OCI-LY7 (cell line): ENCODE measurements at regions not wholly inside any gene's neighbourhood (a gene's known extent, or its start where the extent isn't known, plus 50 kb on each side); places are given as distances from the start of the nearest gene placed in this dataset.

Experiments
- BruUV-seq: library from RNA; stranded (reverse); fragments of 400-500 nt; replicated peaks from 2 replicates; lab custom pipeline; 2021; lab: Mats Ljungman, UMichigan
- CTCF ChIA-PET: fragments of 300-600 bp; sonication (Branson Sonifier 250); formaldehyde crosslinking; loops from one replicate; lab custom pipeline; 2022; ENCODE audit warnings: antibody characterized with exemption; ENCODE audit not compliant: unreplicated experiment; lab: Charles Lee
- POLR2A ChIA-PET: fragments of 300-600 bp; sonication (Branson Sonifier 250); formaldehyde crosslinking; loops from one replicate; lab custom pipeline; 2022; ENCODE audit warnings: antibody characterized with exemption; lab: Charles Lee
- DNase-seq: peaks from one replicate; pipeline ENCODE4 v3.0.0-alpha.2; 2015; ENCODE audit warnings: low spot score
- H2AFZ ChIP-seq: fragments of 200-600 bp; sonication (generic), shearing (Covaris generic); 2 replicates; pipeline ENCODE4 v1.6.1; 2014; ENCODE audit warnings: mild to moderate bottlenecking, antibody characterized with exemption, low read length, moderate library complexity
- H3K27ac ChIP-seq: fragments of 200-600 bp; sonication (generic); 2 replicates; pipeline ENCODE4 v1.5.1; 2014; ENCODE audit warnings: mixed run types, low read depth, mild to moderate bottlenecking, moderate library complexity, low read length, inconsistent platforms; ENCODE audit not compliant: poor library complexity, severe bottlenecking
- H3K36me3 ChIP-seq: fragments of 200-600 bp; sonication (generic); 2 replicates; pipeline ENCODE4 v1.6.1; 2014; ENCODE audit warnings: mild to moderate bottlenecking, antibody characterized with exemption, low read length, moderate library complexity, mixed read lengths; ENCODE audit not compliant: insufficient read depth
- H3K4me1 ChIP-seq: fragments of 200-600 bp; sonication (generic); 2 replicates; pipeline ENCODE4 v1.5.1; 2014; ENCODE audit warnings: mild to moderate bottlenecking, low read length; ENCODE audit not compliant: insufficient read depth, poor library complexity, severe bottlenecking
- H3K4me2 ChIP-seq: fragments of 200-600 bp; sonication (generic); 2 replicates; pipeline ENCODE4 v1.6.1; 2014; ENCODE audit warnings: mild to moderate bottlenecking, low read length
- H3K4me3 ChIP-seq: fragments of 200-600 bp; sonication (generic); 2 replicates; pipeline ENCODE4 v1.5.1; 2014; ENCODE audit warnings: mild to moderate bottlenecking, low read depth, low read length; ENCODE audit not compliant: poor library complexity, severe bottlenecking
- H3K79me2 ChIP-seq: fragments of 200-600 bp; sonication (generic); 2 replicates; pipeline ENCODE4 v1.6.1; 2016; ENCODE audit warnings: low read depth, mild to moderate bottlenecking, low read length, moderate library complexity, mixed read lengths; ENCODE audit not compliant: insufficient read depth
- H3K9me2 ChIP-seq: fragments of 200-600 bp; sonication (generic); 2 replicates; pipeline ENCODE4 v1.6.1; 2016; ENCODE audit warnings: mild to moderate bottlenecking, low read length, mixed read lengths; ENCODE audit not compliant: insufficient read depth
- H3K9me3 ChIP-seq: fragments of 200-600 bp; sonication (generic); 2 replicates; pipeline ENCODE4 v1.6.1; 2014; ENCODE audit warnings: mild to moderate bottlenecking, mixed run types, low read length, mixed read lengths
- H4K20me1 ChIP-seq: fragments of 200-600 bp; sonication (generic); 2 replicates; pipeline ENCODE4 v1.6.1; 2014; ENCODE audit warnings: mild to moderate bottlenecking, antibody characterized with exemption, low read length, moderate library complexity, mixed read lengths; ENCODE audit not compliant: insufficient read depth
- CTCF ChIP-seq: fragments of 200-600 bp; sonication (generic); conservative IDR thresholded peaks from 2 replicates; pipeline ENCODE4 v1.5.1; 2014; ENCODE audit warnings: mild to moderate bottlenecking, antibody characterized with exemption, low read length, moderate library complexity, mixed read lengths
- EZH2phosphoT487 ChIP-seq: fragments of 200-600 bp; sonication (generic); IDR thresholded peaks from 2 replicates; pipeline ENCODE4 v1.6.1; 2018; ENCODE audit warnings: low read depth, borderline replicate concordance, mild to moderate bottlenecking, mixed run types, antibody characterized with exemption, low read length, moderate library complexity, mixed read lengths
- intact Hi-C: fragments of 100-400 bp; cut with micrococcal nuclease; formaldehyde crosslinking; loops from one replicate; pipeline ENCODE4 v1.10.0; 2022; ENCODE audit not compliant: unreplicated experiment

GRCh38 chr17:36869441-36869840, 67.8 kb upstream of the LHX1 start:
- Histone ChIP-seq H3K9me3 (no peaks in the 10 kb centered on the region), H3K4me1 (no peaks in the 10 kb centered on the region), H3K4me3 (no peak overlapping the region), H3K9me2 (no peaks in the 10 kb centered on the region), H2AFZ (no peak overlapping the region), H3K27ac (no peak overlapping the region), H3K36me3 (no peaks in the 10 kb centered on the region), H4K20me1 (no peaks in the 10 kb centered on the region), H3K4me2 (no peak overlapping the region), H3K79me2 (no peaks in the 10 kb centered on the region)
- ChIA-PET POLR2A (no interaction called here), CTCF (no interaction called here)
- TF ChIP-seq CTCF (no peak), EZH2phosphoT487 (no peak)
- no TSS peak for BruUV-seq
- intact Hi-C loops: no loop called here
- no peak for DNase-seq

GRCh38 chr17:36869856-36870719, 67.2 kb upstream of the LHX1 start:
- H3K4me1 ChIP-seq: no peaks in the 10 kb centered on the region
- no peak for TF ChIP-seq CTCF
- no peak for TF ChIP-seq EZH2phosphoT487
- no peak overlapping the region for H3K4me2 ChIP-seq
- no peak overlapping the region for H3K4me3 ChIP-seq
- ChIA-PET CTCF (no interaction called here), POLR2A (no interaction called here)
- H4K20me1 ChIP-seq: no peaks in the 10 kb centered on the region
- no peak overlapping the region for H3K27ac ChIP-seq
- no peaks in the 10 kb centered on the region for H3K9me2 ChIP-seq
- BruUV-seq: no TSS peak
- no peaks in the 10 kb centered on the region for H3K9me3 ChIP-seq
- H2AFZ ChIP-seq: no peak overlapping the region
- intact Hi-C loops: no loop called here
- H3K36me3 ChIP-seq: no peaks in the 10 kb centered on the region
- H3K79me2 ChIP-seq: no peaks in the 10 kb centered on the region
- no peak for DNase-seq

GRCh38 chr17:36870720-36870999, 66.6 kb upstream of the LHX1 start:
- intact Hi-C loops: no loop called here
- H3K79me2 ChIP-seq: no peaks in the 10 kb centered on the region
- H3K4me3 ChIP-seq: no peak overlapping the region
- DNase-seq: no peak
- no peaks in the 10 kb centered on the region for H3K9me2 ChIP-seq
- no TSS peak for BruUV-seq
- H3K4me1 ChIP-seq: no peaks in the 10 kb centered on the region
- CTCF ChIA-PET: no interaction called here
- H2AFZ ChIP-seq: no peak overlapping the region
- H3K4me2 ChIP-seq: no peak overlapping the region
- H3K27ac ChIP-seq: no peak overlapping the region
- POLR2A ChIA-PET: no interaction called here
- H4K20me1 ChIP-seq: no peaks in the 10 kb centered on the region
- TF ChIP-seq EZH2phosphoT487 (no peak), CTCF (no peak)
- H3K36me3 ChIP-seq: no peaks in the 10 kb centered on the region
- H3K9me3 ChIP-seq: no peaks in the 10 kb centered on the region
